Occipital lobe (tissue), 1 donor: ENCODE measurements at regions not wholly inside any gene's neighbourhood (a gene's known extent, or its start where the extent isn't known, plus 50 kb on each side); places are given as distances from the start of the nearest gene placed in this dataset.
"Not testable (repeated sequence)": the region's sequence is repeated elsewhere in the genome, so short reads cannot be mapped to it uniquely, and the experiment has no call there.

Source experiments
- DNase-seq: peaks from one replicate; lab custom pipeline; 2025; lab: John Stamatoyannopoulos, UW

GRCh38 chr15:46091860-46092450 is 457.1 kb downstream of the SQOR start:
- no peak for DNase-seq

- not testable (repeated sequence) for DNase-seq
Observed at GRCh38 chr15:46098006-46098405, 463.2 kb downstream of the SQOR start.

GRCh38 chr15:46110755-46111154 is 475.9 kb downstream of the SQOR start:
- DNase-seq = no peak

- DNase-seq = no peak
Observed at GRCh38 chr15:46111730-46112129, 476.9 kb downstream of the SQOR start.

- DNase-seq = no peak
Observed at GRCh38 chr15:46117071-46117470, 482.2 kb downstream of the SQOR start.

- no peak for DNase-seq
Observed at GRCh38 chr15:46120713-46121112, 485.9 kb downstream of the SQOR start.

- DNase-seq = no peak
Observed at GRCh38 chr15:46121441-46121840, 486.6 kb downstream of the SQOR start.

DNA sequence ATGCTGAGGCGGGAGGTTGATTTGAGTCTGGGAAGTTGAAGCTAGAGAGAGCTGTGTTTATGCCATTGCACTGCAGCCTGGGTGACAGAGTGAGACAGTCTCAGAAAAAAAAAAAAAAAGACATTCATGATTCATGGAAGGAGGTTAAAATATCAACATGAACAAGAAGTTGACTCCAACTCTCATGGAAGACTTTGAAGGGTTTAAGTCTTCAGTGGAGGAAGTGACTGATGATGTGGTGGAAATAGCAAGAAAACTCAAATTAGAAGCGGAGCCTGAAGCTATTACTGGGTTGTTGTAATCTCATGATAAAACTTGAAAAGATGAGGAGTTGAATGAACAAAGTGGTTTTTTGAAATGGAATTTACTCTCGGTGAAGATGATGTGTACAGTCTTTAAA is 491.8 kb downstream of the SQOR start:
- DNase-seq = no peak

GRCh38 chr15:46127361-46127874 is 492.6 kb downstream of the SQOR start:
- DNase-seq = no peak

GRCh38 chr15:46129145-46129544 is 494.3 kb downstream of the SQOR start:
- DNase-seq = no peak

DNA sequence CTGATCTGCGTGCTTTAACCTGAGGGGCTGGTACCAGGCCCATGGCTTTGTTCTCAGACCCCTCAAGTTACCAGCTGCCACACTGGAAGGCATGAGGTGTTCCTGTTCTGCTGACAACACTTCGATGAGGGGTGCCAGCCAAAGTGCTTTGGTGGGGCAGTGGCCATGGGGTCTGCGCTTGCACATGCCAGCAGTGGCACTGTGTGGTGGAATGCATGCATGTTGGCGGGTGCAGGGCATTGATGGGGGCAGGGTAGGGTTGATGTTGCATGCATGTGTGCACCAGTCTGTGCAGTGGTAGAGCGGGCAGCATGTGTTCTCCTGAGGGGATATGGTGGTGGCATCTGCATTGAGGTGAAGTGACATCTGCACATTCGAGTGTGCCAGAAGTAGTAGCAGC is 497.0 kb downstream of the SQOR start:
- no peak for DNase-seq

DNA sequence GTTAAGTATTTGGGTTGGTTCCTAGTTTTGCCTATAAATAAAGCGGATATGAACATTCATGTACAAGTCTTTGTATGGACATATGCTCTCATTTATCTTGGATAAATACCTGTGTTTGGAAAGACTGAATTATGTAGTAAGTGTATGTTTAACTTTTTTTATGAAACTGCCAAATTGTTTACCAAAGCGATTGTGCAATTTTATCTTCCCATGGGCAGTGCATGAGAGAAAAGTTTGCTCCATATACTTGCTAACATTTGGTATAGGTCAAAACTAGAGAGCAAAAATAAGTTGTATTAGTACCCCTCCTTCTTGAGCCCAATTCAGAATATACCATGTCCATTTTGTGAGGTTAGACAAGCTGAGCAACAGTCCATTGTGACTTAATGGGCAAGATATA is 502.6 kb downstream of the SQOR start:
- no peak for DNase-seq

- no peak for DNase-seq
Observed at GRCh38 chr15:46146002-46146401, 511.2 kb downstream of the SQOR start.

DNA sequence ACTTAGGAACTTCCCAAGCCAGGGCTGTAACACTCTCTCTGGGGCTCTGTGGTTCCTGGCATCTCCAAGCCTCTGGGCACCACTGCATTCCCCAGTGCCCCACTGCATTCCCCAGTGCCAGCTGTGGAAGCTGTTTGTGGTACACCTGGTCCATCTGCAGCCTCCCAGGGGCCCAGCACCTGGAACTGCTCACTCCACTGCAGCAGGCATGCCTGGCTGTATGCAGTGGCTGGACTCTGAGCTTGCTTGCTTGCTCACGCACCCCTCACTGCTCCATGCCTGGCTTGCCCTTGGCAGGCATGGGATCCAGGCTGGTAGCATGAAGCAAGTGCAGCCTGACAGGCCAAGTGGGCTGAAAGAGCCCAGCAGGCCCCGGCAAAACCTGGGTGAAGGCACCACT is 512.1 kb downstream of the SQOR start:
- DNase-seq = no peak

GRCh38 chr15:46151786-46152185 is 517.0 kb downstream of the SQOR start:
- DNase-seq = no peak

GRCh38 chr15:46166750-46167149 is 531.9 kb downstream of the SQOR start:
- no peak for DNase-seq

- no peak for DNase-seq
Observed at GRCh38 chr15:46170326-46170725, 535.5 kb downstream of the SQOR start.

- no peak for DNase-seq
Observed at GRCh38 chr15:46174122-46174521, 539.3 kb downstream of the SQOR start.

- no peak for DNase-seq
Observed at GRCh38 chr15:46177219-46177618, 542.4 kb downstream of the SQOR start.

DNA sequence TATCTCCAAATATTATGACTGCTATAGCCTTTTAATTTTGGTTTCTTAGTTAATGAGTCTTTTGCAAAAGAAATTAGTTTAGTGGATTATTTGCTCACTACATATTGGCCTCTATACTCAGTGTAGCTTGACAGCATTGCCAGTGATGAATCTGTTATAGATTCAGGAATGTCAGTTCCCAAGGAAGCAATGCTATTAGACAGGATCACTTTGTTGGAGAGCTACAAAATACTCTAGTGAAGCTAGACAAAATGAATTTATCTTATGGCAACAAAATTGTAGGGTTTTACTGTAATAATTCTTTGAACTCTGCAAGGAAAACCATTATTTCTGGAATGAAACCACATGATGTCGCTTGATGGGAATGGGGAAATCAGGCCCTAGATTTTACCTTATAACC is 543.3 kb downstream of the SQOR start:
- no peak for DNase-seq

DNA sequence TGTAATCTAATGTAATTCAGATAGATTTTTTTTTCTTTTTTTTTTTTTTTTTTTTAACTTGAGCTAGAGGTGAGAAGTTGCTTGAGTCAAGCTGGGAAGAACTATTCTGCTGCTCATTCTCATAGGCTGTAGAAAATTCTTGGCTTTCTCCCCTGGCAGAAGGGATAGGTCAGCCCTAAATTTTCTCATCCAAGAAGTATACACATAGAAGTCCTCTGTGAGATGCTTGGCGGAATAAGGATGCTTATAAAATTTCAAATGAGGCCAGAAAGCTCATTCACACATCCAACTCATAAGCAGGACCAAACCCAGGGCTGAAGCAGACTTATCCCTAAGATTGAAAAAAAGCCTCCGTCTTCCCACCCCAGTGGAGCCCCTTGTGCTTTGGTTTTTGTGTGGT is 572.5 kb downstream of the SQOR start:
- DNase-seq = no peak

DNA sequence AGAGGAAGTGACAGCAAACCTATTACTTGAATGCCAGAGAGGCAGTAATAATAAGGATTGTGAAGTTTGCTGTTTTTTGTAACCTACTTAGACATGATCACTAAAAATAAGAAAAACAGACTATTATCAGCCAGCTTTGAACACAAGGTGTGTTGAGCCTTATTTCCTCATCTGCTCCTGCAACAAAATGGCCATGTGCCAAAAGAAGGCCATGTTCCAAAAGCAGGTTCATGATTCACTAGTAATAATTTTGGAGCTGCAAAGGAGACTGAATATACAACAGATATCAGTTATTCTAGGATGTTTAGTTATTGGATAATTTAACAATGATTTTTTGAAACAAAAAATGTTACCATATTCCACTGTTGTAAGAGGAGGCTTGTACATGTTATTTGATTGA is 578.7 kb downstream of the SQOR start:
- no peak for DNase-seq

DNA sequence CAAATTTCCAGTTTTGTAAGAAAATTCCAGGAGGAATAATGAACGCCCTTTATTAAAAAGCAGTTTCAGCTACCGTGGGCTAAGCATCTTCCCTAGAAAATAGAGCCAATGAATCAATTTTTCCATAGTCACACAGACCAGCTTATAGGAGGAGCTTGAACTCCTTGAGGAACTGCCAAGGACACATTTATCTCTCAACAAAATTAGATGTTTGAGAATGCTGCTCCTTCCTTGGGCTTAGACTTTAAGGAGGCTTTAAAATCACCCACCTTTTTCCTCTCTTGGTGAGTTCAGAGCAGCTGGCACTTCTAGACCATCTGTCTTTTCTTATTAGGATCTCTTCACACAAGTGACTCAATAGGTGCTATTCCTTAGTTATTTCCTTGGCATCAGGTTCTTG is 588.0 kb downstream of the SQOR start:
- no peak for DNase-seq

DNA sequence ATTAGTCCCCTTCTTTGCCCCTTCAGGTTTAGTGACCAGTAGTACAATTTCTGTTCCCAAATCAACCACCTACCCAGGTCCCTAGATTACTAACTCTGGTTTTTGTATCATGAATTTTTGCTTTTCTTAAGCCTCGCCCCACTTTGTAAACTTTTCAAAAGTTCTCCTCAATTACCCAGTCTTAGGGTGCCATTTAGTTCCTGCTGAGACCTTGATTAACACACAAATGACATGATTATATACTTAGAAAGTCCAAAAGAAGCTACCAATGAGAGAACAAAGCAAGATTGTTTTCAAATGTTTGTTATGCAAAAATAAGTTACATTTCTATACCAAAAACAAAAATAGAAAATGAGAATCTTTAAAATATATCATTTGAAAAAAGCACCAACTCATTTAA is 594.4 kb downstream of the SQOR start:
- no peak for DNase-seq
